ENCODE measurements at regions not wholly inside any gene's neighbourhood (a gene's known extent, or its start where the extent isn't known, plus 50 kb on each side); places are given as distances from the start of the nearest gene placed in this dataset.

DNA sequence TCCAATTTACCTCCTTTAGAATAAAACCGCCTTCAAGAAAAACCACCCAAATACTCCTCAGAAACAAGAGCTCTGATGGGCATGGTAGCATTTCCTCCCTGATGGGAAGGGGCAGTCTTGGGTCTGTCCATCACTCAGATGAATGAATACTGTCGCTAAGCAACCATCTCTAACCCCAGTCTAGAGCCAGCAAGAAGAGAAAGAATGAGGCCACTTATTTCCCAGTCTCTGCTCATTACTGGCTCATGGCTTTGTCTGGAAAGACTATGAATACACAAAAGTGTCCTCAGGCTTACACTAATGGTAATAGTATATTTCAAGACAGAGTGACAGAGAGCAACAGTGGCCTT, 51.0 kb upstream of the F3 start:
- no peak for DNase-seq (ENCODE audit: low read depth)
- H3K4me3 ChIP-seq (ENCODE audit: low read length) = no peak overlapping the region
- TF ChIP-seq, protein P1, sequence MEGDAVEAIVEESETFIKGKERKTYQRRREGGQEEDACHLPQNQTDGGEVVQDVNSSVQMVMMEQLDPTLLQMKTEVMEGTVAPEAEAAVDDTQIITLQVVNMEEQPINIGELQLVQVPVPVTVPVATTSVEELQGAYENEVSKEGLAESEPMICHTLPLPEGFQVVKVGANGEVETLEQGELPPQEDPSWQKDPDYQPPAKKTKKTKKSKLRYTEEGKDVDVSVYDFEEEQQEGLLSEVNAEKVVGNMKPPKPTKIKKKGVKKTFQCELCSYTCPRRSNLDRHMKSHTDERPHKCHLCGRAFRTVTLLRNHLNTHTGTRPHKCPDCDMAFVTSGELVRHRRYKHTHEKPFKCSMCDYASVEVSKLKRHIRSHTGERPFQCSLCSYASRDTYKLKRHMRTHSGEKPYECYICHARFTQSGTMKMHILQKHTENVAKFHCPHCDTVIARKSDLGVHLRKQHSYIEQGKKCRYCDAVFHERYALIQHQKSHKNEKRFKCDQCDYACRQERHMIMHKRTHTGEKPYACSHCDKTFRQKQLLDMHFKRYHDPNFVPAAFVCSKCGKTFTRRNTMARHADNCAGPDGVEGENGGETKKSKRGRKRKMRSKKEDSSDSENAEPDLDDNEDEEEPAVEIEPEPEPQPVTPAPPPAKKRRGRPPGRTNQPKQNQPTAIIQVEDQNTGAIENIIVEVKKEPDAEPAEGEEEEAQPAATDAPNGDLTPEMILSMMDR (IDR thresholded peaks at IDR 0.05; ENCODE audit: insufficient read depth, low read depth, low read length, missing control alignments) = no peak

- H3K4me3 ChIP-seq (ENCODE audit: low read length) = no peak overlapping the region
- TF ChIP-seq, protein P1 (IDR thresholded peaks at IDR 0.05; ENCODE audit: insufficient read depth, low read depth, low read length, missing control alignments) = no peak
- DNase-seq (ENCODE audit: low read depth) = no peak
Measured at GRCh38 chr1:94591823-94592570, 50.4 kb upstream of the F3 start.
